Stimulated activated CD8-positive, alpha-beta memory T cell treated with anti-CD3 and anti-CD28 coated beads, Interleukin-4, amount 100 ng/mL, for 4 hours (primary cell): ENCODE measurements at regions not wholly inside any gene's neighbourhood (a gene's known extent, or its start where the extent isn't known, plus 50 kb on each side); places are given as distances from the start of the nearest gene placed in this dataset.
"Not testable (repeated sequence)": the region's sequence is repeated elsewhere in the genome, so short reads cannot be mapped to it uniquely, and the experiment has no call there.

Source experiments
- DNase-seq, 2 donors: peaks; one replicate each; pipeline ENCODE4 v3.0.0-alpha.2; 2020; ENCODE audit warnings: low read depth in 2 of 2, low spot score in 1 of 2

- no peak for DNase-seq
Measured at GRCh38 chr11:19436932-19437331, 196.2 kb upstream of the E2F8 start.

DNA sequence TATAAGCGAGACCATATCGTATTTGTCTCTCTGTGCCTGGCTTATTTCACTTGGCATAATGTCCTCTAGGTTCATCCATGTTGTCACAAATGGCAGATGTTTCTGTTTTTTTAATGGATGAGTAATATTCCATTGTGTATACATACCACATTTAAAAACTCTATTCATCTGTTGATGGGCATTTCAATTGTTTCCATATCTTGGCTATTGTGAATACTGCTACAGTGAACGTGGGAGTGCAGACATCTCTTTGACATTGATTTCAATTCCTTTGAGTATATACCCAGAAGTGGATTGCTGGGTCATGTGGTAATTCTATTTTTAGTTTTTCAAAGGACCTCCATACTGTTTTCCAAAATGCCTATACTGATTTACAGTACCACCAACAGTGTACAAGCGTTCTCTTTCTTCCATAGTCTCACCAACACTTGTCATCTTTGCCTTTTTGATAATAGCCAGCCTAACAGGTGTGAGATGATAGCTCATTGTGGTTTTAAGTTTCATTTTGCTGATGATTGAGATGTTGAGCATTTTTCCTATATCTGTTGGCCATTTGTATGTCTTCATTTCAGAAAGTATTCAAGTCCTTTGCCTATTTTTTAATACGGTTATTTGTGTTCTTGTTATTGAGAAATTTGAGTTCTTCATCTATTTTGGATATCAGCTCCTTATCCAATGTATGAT is 194.7 kb upstream of the E2F8 start:
- no peak for DNase-seq

GRCh38 chr11:19433791-19434190 is 193.0 kb upstream of the E2F8 start:
- no peak for DNase-seq

- DNase-seq = no peak
Measured at GRCh38 chr11:19433367-19433766, 192.6 kb upstream of the E2F8 start.

- no peak for DNase-seq
Measured at GRCh38 chr11:19432370-19433061, 191.8 kb upstream of the E2F8 start.

GRCh38 chr11:19430754-19431398 is 190.1 kb upstream of the E2F8 start:
- DNase-seq = no peak

DNA sequence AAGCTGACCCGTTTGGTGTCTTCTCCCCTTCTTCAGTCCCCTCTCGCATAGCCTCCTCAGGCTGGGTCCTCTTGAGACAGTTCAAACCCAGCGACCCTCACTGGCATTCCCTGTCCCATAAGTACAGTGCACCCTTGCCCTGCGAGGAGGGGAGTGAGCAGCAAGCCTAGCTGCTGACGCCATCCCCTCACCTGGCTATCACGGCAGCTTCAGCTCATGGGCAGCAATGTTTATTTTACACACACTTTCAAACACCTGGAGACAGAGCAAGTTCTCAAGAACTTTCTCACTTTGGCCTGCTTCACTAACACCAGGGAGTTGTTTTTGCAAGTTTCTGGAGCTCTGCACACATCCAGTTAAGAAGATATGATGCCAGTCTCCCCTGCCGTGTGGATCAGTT is 189.6 kb upstream of the E2F8 start:
- DNase-seq = no peak

- DNase-seq = no peak
Measured at GRCh38 chr11:19429108-19429760, 188.5 kb upstream of the E2F8 start.

DNA sequence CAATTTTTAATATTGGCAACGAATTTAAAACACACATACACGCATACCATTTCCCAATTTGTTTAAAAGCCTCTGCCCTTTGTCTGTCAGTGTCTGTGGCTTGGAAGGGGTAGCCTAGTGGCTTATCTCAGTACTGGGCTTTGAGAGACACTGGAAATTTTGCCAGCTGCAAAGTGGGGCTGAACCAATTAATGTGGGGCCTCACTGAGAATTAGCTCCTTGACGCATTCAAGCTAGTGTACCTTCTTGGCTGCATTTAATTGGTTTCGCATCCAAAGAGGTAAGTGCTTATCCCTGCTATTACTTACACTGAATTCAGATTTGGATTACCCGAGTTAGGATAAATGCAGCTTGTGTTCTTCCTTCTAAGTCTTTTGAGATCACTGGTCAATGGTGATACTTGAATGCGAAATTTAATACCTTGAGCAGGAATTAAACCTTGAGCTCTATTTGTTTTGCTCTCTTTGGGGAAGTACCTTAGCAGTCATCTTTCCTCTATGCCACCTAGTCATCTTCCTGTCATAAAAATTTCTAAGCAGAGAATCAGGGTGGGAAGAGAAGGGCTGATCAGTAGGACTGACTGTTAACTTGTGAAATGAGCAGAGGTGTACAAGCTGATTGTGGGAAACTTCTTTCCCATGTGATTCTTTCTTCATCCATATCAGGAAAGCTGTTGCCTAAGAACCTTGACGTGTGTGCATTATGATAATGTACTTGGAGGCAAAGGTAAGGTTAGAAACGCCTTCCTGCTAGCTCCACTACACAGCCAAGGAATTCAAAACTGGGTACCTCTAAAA is 187.7 kb upstream of the E2F8 start:
- no peak for DNase-seq

DNA sequence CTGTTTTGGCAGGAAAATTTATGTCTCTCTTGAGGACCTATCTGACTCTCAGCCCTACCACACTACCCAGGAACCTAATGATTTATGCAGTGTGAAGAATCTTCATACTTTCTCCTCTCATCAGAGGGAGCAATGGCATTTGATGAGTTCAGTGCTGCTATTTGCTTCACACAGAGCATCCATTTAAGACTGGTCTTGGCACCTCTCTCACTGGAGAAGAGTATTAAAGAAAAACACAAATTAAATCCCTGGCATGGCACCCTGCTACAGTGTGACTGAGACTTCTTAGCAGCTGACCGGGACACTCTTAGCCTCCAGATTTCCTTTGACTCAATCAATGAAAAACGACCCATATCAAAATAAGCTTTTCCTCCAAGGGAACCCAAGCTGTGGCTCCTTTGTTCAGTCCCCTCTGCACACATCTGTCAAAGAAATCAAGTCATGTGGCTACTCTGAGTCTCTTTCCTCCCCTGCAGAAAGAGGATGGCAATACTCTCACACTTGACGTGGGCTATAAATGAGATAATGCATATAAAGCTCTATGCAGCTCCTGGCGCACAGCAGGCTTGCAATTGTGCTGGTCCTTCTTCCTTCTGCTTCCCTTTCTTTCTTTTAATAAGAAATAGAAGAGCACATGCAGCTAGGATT is 186.1 kb upstream of the E2F8 start:
- no peak for DNase-seq

DNA sequence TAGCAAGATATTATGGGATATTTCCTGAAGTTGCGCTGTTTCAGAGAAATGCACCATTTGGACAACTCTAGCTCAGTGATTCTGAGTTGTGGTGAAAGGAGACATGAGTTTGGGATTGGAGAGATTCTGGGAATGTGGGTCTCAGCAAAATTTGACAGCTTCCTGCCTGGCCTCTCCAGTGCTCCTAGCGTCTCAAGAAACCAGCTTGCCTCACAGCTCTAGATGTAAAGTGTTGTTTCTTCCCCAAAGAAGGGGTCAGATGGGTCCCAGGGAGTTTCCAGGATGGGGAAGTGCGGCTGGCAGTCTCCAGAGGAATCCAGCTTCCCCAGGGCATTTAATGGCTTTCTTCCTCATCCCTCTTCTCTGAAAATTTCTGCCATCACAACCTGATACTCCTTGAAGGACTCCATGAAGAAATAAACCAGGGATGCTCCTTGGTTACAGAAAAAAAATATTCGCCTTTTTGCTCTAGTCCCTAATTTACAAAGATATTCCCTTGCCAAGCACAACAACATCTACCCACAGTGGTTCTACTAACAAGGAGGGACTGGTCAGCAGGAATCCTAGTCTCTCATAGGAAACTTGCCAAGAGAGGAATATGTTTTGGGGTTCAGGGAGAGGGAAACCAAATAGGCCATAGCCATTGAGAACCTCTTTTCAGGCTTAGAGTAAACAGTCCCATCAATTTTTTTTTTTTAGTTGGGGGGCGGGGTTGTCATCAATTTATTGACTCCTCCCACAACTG is 185.4 kb upstream of the E2F8 start:
- no peak for DNase-seq

DNA sequence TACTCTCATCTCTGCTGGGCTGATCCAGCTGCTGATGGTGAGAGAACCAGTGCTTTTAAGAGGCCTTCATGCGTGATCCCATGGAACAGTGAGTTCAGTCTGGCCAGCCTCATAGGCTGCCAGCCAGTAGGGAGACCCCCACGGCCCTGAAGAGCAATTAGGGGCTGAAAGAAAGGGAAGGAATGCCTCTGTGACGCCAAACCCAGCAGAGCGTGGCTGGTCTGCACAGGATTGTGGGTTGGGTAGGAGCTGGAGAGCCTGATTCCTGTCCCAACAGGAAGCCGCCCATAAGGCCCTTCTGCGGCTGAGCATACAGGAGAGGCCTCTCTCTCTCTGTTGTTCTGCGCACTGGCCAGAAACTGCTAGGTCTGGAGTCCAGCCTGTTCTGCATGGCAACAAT is 181.5 kb upstream of the E2F8 start:
- DNase-seq = no peak

DNA sequence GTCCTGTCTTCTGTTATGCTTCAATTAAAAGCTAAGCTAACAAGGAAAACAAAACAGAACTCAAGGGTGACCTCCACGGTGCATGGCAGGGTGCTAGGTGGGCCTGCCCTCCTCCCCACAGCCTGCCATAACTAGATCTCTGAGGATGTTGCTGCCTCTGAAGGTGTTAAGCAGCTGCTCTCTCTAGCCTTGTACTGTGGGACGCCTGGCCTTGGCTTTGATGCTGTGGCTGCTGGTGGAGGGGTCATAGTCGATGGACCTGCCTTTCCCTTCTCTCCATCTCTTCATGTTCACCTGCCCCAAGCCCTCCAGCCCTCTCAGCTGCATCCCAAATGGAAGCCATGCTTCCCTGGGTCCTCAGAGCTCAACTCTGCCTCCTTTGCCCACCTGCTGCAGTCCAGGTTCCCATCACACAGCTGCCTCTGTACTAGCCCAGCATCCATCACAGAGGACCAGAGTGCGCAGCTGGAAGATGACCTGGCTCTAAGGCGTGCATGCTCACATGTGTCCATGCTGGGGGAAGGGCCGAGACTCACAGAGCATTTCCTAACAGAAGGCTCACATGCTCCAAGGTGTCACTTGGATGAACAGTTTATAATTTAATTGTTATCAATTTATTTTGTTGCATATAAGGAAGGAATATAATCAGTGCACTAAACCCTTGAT is 180.3 kb upstream of the E2F8 start:
- no peak for DNase-seq

- DNase-seq = no peak
Measured at GRCh38 chr11:19419808-19420207, 179.1 kb upstream of the E2F8 start.

DNA sequence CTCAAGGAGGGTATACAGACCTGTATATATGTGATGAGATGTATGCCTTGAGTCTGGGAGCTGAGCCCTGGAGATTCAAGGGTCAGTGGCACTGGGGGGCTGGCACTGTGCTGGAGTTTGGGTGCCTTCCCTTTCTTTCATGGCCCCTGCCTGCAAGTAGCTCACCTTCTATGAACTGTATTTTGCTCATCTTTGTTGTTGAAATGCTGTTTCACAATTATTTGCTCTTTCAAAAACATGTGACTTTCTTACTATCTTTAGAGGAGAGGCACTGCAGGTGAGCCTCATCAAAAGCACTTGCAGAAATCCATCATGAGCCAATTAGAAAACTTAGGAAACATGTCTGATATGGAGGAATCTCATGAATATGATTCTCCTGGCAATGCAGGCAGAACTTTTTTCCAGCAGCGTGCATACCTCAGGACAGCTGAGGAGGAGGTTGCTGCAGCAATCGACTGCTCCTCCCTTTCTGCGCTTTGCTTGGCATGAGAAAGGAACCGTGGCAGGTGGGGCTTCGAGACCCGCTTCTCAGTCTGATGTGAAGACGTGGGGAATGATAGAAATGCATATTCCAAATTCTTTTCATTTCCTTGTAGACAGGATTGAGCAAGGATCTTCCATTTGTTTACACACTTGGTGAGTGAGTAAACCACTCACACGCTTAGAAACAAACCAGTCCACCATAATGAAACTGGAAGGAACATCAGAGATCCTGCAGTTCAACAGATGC is 178.4 kb upstream of the E2F8 start:
- DNase-seq = no peak

DNA sequence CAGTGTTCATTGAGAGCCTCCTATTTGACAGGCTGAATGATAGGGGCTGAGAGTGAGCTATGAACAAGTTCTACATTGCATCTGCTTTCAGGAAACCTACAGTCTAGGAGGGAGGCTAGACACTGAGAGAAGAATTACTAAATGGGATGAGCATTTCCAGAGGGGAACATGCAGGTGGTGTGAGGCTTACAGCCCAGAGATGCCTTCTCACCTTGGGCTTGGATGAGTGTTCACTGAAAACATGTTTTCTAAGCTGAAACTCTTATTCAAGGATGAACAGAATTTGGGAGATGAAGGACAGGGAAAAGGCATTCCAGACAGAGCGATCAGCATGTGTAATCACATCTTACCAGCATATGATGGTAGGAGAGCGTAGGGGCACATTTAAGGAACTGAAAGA is 177.5 kb upstream of the E2F8 start:
- DNase-seq = no peak

GRCh38 chr11:19412070-19412469 is 171.3 kb upstream of the E2F8 start:
- DNase-seq = not testable (repeated sequence)

- no peak for DNase-seq
Measured at GRCh38 chr11:19410032-19410431, 169.3 kb upstream of the E2F8 start.

DNA sequence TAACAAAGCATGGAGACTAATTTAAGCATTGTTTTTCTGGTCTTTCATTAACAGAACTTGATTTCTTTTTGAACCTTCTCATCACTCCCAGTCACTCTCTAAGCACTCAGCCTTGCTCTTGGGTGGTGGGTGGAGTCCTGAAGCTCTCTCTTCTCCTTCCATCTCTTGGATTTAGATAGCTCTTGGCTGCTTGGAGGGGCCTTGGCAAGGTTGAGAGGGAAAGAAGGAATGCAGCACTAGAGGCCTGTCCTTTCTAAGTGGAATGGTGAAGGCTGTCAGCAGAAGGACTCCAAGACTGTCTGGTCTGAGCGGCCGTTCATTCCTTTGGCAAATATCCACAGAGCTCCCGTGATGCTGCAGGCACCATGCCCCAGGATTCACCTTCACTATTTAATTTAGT is 168.6 kb upstream of the E2F8 start:
- DNase-seq = no peak
